Activated CD4-positive, alpha-beta T cell treated with anti-CD3 and anti-CD28 coated beads, Interleukin-2, amount 50 U/mL, for 4 hours (primary cell): ENCODE measurements at regions not wholly inside any gene's neighbourhood (a gene's known extent, or its start where the extent isn't known, plus 50 kb on each side); places are given as distances from the start of the nearest gene placed in this dataset.
"Not testable (repeated sequence)": the region's sequence is repeated elsewhere in the genome, so short reads cannot be mapped to it uniquely, and the experiment has no call there.

Experiments
- DNase-seq, 2 experiments: peaks; one replicate each; pipeline ENCODE4 v3.0.0-alpha.2; 2020

DNA sequence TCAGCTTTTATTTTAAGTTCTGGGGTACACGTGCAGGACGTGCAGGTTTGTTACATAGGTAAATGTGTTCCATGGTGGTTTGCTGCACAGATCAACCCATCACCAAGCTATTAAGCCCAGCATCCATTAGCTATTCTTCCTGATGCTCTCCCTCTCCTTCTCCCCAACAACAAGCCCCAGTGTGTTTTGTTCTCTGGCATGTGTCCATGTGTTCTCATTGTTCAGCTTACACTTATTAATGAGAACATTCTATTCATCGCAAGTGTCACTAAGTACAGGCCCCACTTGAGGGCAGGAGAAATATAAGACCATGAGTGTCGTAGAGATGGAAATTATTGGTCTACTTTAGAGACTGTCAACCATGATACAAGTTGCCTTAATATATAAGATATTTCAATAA, 615.1 kb downstream of the CDH8 start:
- no peak for DNase-seq

DNA sequence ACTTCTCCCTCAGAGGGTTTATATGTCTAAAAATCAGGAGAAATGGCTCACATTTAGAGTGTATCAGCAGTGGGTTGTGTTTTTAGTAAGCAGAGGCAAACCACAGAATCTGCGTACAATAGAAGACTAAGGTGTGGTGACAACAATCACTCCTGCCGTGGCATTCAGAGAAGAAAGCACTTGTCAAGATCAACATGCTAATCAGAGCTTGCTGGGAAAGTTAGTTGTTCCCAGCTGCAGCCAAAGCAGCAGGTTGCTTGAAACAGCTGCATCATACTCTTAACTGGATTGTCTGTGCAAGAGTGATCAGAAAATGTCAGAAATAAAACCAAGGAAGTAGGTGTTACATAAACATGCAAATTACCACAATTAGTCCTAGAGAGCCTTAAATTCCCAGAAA, 616.4 kb downstream of the CDH8 start:
- DNase-seq: no peak

- DNase-seq: not testable (repeated sequence)
Measured at GRCh38 chr16:61418802-61419201, 617.4 kb downstream of the CDH8 start.

GRCh38 chr16:61415126-61415525, 621.1 kb downstream of the CDH8 start:
- DNase-seq: no peak

DNA sequence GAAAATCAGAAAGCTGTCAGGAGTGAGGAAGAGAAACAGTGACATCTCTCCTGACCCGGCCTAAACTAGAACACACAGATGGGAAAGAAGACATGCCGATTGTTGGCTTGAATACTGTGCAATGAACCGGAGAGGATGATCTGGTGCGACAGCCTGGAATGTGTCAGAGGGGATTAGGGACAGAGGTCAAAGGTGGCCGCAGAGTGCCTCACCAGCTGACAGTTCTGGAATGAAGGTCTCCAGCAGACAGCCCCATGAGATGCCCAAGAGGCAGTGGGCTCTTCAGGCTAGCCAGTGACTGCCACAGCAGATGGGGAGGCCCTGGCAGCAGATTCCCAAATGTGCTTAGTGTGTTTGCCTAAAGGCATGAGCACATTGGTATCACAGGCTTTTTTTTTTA, 623.2 kb downstream of the CDH8 start:
- no peak for DNase-seq

GRCh38 chr16:61412562-61412961, 623.7 kb downstream of the CDH8 start:
- DNase-seq: no peak

- DNase-seq: no peak
Measured at GRCh38 chr16:61409604-61410003, 626.6 kb downstream of the CDH8 start.

DNA sequence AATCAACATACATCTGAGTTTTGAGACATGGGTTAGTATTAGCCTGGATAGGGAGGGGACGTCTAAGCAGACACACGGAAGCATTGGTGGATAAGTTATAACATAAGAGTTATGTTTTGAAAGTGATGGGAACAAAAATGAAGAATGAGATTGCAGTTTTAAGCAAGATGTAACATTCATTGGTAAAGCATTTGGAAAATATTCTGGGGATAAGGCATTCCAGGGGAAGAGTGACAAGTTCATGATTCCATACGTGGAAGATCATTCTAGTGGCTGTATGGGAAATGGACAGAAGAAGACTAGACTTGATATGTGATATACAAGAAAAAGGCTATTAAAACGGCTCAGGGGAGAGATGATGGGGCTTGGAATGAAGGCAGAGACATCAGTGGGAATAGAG, 632.9 kb downstream of the CDH8 start:
- no peak for DNase-seq

DNA sequence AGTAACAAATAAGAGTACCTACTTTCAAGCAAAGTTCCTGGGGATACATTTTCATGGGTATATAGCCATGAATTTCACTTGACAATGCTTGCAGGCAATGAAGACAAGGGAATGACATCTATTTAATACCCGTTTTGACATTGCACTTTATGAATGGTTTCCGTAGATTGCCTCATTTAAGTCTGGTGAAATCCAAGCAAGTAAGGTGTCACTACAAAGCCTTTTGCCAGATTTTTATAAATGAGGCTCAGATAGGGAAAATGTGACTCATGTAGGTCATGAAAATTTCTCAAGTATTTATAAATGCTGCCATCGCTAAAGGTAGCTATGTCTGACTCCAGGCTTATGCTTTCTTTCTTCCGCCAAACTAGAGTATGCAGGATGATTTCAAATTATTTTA, 644.3 kb downstream of the CDH8 start:
- DNase-seq: no peak

DNA sequence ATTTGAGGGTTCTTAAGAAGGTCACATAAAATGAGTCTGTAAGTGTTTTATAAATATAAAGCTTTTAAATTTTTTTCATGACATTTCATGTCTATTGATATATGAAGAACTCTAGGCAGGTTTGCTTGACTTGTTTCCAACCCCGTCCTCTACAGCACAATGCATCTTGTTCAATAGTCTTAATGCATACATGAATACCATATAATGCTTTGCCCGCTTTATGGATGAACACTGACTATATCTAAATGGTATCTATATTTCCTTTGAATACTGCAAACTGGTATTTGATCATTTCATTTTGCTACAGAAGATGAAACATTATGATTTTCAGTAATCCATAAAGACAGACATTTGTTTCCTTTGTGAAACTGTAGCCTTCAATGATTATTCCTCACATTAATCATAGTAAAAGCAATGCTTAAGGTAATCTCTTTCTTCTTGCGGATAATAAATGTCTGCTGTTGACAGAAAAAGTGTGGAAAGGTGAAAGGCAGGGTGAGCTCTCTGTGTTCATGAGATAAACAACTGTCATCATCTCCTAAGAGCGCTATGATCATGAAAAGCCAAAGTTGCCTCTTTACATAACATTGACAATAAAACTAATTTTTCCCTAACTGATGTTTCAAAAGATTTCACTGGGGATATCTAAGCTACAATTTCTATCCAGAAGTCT, 645.1 kb downstream of the CDH8 start:
- DNase-seq: no peak

- DNase-seq: no peak
Measured at GRCh38 chr16:61385392-61386071, 650.7 kb downstream of the CDH8 start.

DNA sequence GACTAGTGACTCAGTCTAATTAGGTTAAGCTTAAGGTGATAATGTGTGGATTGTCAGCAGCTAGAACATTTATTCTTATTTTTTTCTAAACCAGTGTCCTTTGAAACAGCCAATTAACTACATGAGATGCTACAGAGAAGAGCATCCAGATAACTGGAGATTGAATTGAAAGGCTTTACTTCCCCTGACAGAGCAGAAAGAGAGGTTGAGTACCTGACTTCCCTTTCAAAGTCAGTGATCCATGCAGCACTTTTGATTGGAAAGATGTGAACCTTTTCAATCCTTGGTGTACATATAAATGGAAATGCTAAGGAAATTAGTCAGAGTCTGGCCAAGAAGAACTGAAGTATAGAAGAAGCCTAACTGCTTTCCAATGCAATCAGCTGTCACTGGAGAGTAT, 653.8 kb downstream of the CDH8 start:
- DNase-seq: no peak

DNA sequence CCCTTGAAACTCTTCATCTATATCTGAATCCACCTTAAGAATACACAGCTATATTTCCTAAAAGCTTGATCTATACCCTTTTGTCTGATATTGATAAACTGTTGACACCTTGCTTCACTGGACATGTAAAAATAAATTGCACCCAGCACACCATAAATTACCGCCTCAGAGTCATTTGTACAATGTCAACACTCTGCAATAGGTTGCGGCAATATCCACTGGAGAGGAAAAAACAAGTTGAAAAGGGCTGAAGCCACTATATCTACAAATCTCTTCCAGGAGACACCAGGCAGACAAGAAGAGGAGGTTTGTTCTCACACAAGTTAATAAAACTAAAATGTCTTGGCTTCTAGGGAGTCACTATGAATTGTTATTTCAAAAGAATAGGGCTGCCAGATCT, 656.9 kb downstream of the CDH8 start:
- DNase-seq: no peak

DNA sequence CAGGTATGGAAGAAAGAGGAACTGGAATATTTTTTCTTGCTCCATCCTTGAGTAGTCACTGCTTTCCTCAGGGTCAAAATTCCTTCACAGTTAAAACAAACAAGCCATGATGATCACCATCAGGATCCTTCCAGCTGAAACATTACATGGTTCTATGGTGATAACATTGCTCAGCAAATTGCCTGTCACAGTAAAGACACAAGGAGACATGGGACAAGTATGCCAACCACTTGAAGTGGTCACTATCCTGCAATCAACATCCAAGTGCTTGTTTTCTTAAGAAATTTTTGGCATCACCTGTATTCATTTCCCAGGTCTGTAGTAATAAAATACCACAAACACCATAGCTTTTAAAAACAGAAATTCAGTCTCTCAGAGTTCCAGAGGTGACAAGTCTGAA, 662.2 kb downstream of the CDH8 start:
- no peak for DNase-seq

DNA sequence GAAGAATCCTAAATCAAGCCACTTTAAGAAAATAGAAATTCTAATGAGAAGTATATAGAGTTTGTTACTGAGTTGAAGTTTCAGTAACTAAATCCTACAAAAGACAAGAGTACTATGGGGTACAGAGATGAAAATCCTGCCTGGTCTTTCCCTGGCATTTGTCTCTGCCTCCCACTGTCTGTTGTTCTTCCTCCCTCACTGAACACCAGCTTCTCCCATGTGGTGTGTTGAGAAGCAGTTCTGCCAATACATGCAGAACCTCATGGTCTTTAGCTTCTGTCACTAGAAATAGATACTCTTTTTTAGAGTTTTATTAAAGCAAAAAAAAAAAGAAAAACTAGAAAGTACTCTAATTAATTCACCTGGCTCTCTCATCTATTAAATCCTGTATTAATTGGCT, 664.4 kb downstream of the CDH8 start:
- DNase-seq: no peak

DNA sequence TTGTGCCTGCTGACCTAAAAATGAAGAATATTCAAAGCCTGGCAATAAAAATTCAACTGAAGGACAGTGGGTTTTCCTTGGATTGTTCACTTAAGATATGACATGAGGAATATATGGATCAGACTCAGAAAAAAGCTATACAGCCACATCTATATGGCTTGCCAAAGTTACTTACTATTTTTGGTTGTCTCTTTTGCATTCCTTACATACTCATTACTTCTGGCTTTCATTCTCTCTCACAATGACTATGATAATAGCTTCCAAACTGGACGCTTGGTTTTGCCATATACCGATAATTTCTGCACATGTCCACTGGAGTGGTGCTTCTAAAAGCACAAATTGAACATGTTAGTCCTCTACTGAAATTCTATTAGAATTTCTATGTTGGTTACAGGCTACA, 664.9 kb downstream of the CDH8 start:
- no peak for DNase-seq

DNA sequence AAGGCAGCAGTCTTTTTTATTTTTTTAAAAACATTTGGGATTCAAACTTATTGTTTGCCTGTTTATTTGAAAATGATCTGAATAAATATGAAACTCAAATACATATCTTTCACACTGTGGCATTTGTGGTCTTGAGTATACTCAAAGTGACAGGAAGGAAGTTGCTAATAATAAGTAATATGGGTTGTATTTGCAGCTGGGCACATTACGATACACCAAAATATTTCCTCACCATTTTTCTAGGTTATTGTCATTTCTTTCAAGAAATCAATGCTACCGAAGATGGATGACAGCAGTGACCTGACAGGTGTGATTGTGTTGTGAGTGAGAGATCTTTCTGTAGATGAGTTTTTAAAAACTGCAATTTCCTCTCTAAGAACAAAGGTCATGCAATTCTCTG, 665.7 kb downstream of the CDH8 start:
- DNase-seq: no peak

DNA sequence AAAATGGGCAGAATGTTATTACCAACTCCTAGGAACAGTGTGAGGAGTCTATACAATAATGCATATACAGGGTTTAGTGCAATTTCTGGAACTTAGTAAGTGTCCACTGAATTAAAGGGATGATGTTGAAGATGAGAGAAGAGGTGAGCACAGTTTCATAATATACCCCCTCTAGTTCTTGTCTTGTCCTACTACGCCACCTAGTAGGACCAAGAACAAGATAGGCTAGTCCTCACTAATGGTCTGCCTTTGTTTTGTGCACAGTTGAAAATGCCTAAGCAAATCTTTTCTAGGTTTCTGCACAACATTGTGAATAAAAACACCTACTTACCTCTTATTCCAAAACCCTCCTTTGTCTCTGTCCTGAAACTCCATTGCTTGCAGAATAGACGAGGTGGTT, 670.2 kb downstream of the CDH8 start:
- no peak for DNase-seq

- DNase-seq: no peak
Measured at GRCh38 chr16:61364990-61365389, 671.2 kb downstream of the CDH8 start.

GRCh38 chr16:61362585-61362984, 673.7 kb downstream of the CDH8 start:
- no peak for DNase-seq

GRCh38 chr16:61344791-61345190, 691.4 kb downstream of the CDH8 start:
- DNase-seq: no peak

DNA sequence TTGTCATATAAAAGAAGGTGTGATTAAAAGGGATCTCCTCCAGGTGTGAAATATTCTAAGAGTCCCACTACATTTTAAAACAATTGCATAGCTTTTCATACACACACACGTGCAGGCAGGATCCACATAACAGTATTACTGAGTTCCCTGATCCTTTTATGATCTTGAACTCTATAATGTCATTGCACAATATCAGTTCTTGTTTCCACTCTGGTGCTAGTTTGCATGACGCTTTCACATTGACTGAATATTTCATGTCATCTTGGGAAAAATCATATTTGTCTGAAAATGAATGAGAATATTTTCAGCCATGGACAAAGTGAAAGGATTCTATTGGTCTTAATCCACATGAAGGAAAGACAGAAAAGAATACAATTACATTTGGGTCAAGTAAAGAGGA, 703.8 kb downstream of the CDH8 start:
- DNase-seq: no peak

DNA sequence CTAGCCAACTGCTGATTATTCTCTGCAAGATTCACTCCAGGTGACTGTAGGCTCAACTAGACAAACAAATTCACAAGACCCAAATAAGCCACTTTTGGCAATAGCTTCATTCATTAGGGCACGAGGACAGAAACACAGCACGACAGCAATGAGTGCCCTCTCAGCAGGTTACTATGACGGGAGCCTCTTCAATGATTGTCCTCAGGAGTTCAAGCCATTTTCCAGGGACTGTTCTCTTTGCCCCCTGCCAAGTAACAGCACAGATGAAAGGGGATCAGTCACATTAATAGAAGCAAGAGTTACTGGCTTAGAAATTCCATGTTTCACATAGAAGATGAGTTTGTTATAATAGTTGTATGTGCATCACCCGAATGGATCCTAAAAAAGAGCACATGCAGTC, 712.2 kb downstream of the CDH8 start:
- DNase-seq: no peak

DNA sequence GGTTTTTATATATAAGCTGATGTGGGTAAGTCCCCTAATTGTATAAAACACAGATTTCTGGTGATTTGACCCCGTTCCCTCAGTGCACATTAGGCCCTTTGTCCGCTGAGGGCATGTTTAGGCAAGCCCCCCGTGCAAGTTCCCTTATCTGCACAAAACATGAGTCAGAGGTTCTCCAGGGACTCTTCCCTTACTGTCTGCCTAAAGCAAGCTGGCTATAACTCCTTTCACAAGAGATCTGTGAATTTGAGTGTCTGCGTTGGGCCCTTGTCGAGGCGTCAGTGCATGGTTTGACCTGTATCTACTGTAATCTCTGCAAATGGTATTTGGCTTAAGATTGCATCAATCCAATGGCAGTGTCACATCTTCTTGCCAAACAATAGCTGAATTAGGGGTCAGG, 712.8 kb downstream of the CDH8 start:
- no peak for DNase-seq

DNA sequence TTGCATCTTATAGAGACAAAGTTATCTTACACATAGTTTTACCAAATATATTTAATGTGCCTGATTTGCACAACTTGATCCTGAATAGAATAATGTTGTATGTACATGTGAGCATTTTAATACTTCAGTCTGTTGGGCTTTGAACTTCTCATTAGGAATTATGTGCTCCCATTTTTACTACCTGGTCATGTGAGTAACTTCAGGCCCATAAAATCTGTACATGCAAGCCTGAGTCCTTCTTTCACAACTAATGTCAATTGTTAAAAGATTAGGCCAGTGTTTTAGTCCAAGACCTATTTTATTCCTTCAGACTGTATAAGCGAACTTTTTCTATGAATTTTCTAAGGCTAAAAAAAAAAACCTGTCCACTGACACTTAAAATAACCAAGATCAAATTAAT, 715.4 kb downstream of the CDH8 start:
- DNase-seq: no peak
